H1 (cell line): ENCODE measurements at regions not wholly inside any gene's neighbourhood (a gene's known extent, or its start where the extent isn't known, plus 50 kb on each side); places are given as distances from the start of the nearest gene placed in this dataset.

ENCODE experiments used
- CTCF ChIA-PET: fragments of 300-600 bp; sonication (Branson Sonifier 250); formaldehyde crosslinking; loops from one replicate; lab custom pipeline; 2021; ENCODE audit not compliant: partially characterized antibody; lab: Charles Lee
- POLR2A ChIA-PET: fragments of 300-600 bp; sonication (Branson Sonifier 250); formaldehyde crosslinking; loops from one replicate; lab custom pipeline; 2021; ENCODE audit warnings: inconsistent platforms; ENCODE audit not compliant: partially characterized antibody; lab: Charles Lee
- DNase-seq, 2 experiments: peaks; one replicate each; pipeline versions ENCODE4 v3.0.0 to v3.0.0-alpha.2; 2010 to 2022; ENCODE audit warnings: low spot score in 2 of 2, low read depth in 1 of 2, mixed read lengths in 1 of 2
- FAIRE-seq: peaks from 2 replicates; lab custom pipeline; 2011; peaks lifted over from hg19 to GRCh38; lab: Jason Lieb, UNC
- H2AFZ ChIP-seq: 2 replicates; pipeline ENCODE4 v1.8.1; 2012; ENCODE audit warnings: low read length, inconsistent platforms
- H2AK5ac ChIP-seq: 2 replicates; pipeline ENCODE4 v1.6.1; 2013; ENCODE audit warnings: low read depth, low read length
- H2BK120ac ChIP-seq: replicated peaks from 2 replicates; pipeline ENCODE3; 2013; ENCODE audit warnings: low read depth, low read length, inconsistent platforms
- H2BK12ac ChIP-seq: 2 replicates; pipeline ENCODE4 v1.6.1; 2013; ENCODE audit warnings: low read depth, low read length
- H2BK15ac ChIP-seq: 2 replicates; pipeline ENCODE4 v1.6.1; 2013; ENCODE audit warnings: low read length
- H2BK20ac ChIP-seq: 2 replicates; pipeline ENCODE4 v1.6.1; 2013; ENCODE audit warnings: low read length
- H2BK5ac ChIP-seq: 2 replicates; pipeline ENCODE4 v1.6.1; 2013; ENCODE audit warnings: low read depth, low read length
- H3K14ac ChIP-seq: 2 replicates; pipeline ENCODE4 v1.6.1; 2013; ENCODE audit warnings: inconsistent platforms; ENCODE audit not compliant: insufficient read length
- H3K18ac ChIP-seq: 2 replicates; pipeline ENCODE4 v1.6.1; 2013; ENCODE audit warnings: low read length; ENCODE audit errors: extremely low read depth
- H3K23ac ChIP-seq: 2 replicates; pipeline ENCODE4 v1.6.1; 2013; ENCODE audit warnings: inconsistent platforms; ENCODE audit not compliant: insufficient read length
- H3K23me2 ChIP-seq: 2 replicates; pipeline ENCODE4 v1.6.1; 2013; ENCODE audit warnings: low read depth, low read length
- H3K27ac ChIP-seq: 2 replicates; pipeline ENCODE4 v1.6.1; 2011; ENCODE audit warnings: low read depth, low read length, inconsistent platforms
- H3K27me3 ChIP-seq, 4 experiments: replicated peaks in 1 of 4; 1 replicate in 1 of 4; 2 replicates in 3 of 4; pipeline versions ENCODE4 v1.6.1 to v1.8.1; 2011 to 2013; ENCODE audit warnings: low read length in 3 of 4, mild to moderate bottlenecking in 3 of 4, inconsistent platforms in 2 of 4, mixed read lengths in 2 of 4, moderate library complexity in 1 of 4; ENCODE audit not compliant: control insufficient read depth in 3 of 4, insufficient read depth in 3 of 4; ENCODE audit errors: extremely low read depth in 1 of 4
- H3K36me3 ChIP-seq, 4 experiments: 2 replicates each; pipeline versions ENCODE4 v1.6.1 to v1.8.1; 2011 to 2013; ENCODE audit warnings: mild to moderate bottlenecking in 4 of 4, low read length in 3 of 4, moderate library complexity in 2 of 4, control low read depth in 1 of 4, inconsistent platforms in 1 of 4; ENCODE audit not compliant: insufficient read depth in 4 of 4, control insufficient read depth in 2 of 4
- H3K4ac ChIP-seq: replicated peaks from 2 replicates; pipeline ENCODE3; 2013; ENCODE audit warnings: low read length, low read depth, mixed read lengths, inconsistent platforms; ENCODE audit not compliant: insufficient read length
- H3K4me1 ChIP-seq, 4 experiments: replicated peaks in 1 of 4; 1 replicate in 1 of 4; 2 replicates in 3 of 4; pipeline versions ENCODE4 v1.6.1 to v1.8.1; 2011 to 2013; ENCODE audit warnings: low read length in 3 of 4, inconsistent platforms in 2 of 4, mixed read lengths in 1 of 4; ENCODE audit not compliant: insufficient read depth in 4 of 4, control insufficient read depth in 3 of 4
- H3K4me2 ChIP-seq, 2 experiments: 2 replicates each; pipeline versions ENCODE4 v1.6.1 to v1.8.1; 2011 to 2013; ENCODE audit warnings: low read depth in 2 of 2, low read length in 2 of 2, control low read depth in 1 of 2, inconsistent platforms in 1 of 2, mild to moderate bottlenecking in 1 of 2; ENCODE audit not compliant: insufficient read depth in 1 of 2
- H3K4me3 ChIP-seq, 4 experiments: fragments of 200-600, 300-600 bp in 1 of 4; sonication (generic), shearing (Covaris generic), sonication (Bioruptor Twin) in 1 of 4; 2 replicates each; pipeline versions ENCODE4 v1.5.1 to v1.8.1; 2011 to 2016; ENCODE audit warnings: low read length in 4 of 4, low read depth in 3 of 4, control low read depth in 2 of 4, inconsistent platforms in 2 of 4, mild to moderate bottlenecking in 2 of 4, mixed read lengths in 1 of 4, moderate library complexity in 1 of 4; ENCODE audit not compliant: insufficient read depth in 2 of 4; ENCODE audit errors: extremely low read depth in 1 of 4
- H3K56ac ChIP-seq: replicated peaks from 2 replicates; pipeline ENCODE3; 2013; ENCODE audit warnings: low read depth, mild to moderate bottlenecking, mixed read lengths, low read length, inconsistent platforms; ENCODE audit not compliant: insufficient read length
- H3K79me1 ChIP-seq: 2 replicates; pipeline ENCODE4 v1.6.1; 2013; ENCODE audit warnings: low read depth, low read length, control low read depth
- H3K79me2 ChIP-seq, 2 experiments: 2 replicates each; pipeline versions ENCODE4 v1.6.1 to v1.8.1; 2012 to 2013; ENCODE audit warnings: low read length in 2 of 2, mild to moderate bottlenecking in 2 of 2, inconsistent platforms in 1 of 2; ENCODE audit not compliant: insufficient read depth in 2 of 2, control insufficient read depth in 1 of 2
- H3K9ac ChIP-seq, 4 experiments: replicated peaks in 1 of 4; 1 replicate in 1 of 4; 2 replicates in 3 of 4; pipeline versions ENCODE4 v1.6.1 to v1.8.1; 2011 to 2013; ENCODE audit warnings: low read depth in 3 of 4, low read length in 3 of 4, control low read depth in 2 of 4, mild to moderate bottlenecking in 2 of 4, moderate library complexity in 2 of 4, inconsistent platforms in 1 of 4; ENCODE audit errors: extremely low read depth in 1 of 4
- H3K9me3 ChIP-seq, 2 experiments: 2 replicates each; pipeline versions ENCODE4 v1.6.1 to v1.8.1; 2012 to 2013; ENCODE audit warnings: mild to moderate bottlenecking in 2 of 2, moderate library complexity in 2 of 2, control low read depth in 1 of 2, inconsistent platforms in 1 of 2, low read depth in 1 of 2, low read length in 1 of 2, mixed read lengths in 1 of 2; ENCODE audit not compliant: insufficient read depth in 2 of 2
- H4K20me1 ChIP-seq, 2 experiments: replicated peaks in 1 of 2; 2 replicates each; pipeline versions ENCODE3 to v1.8.1; 2011 to 2013; ENCODE audit warnings: inconsistent platforms in 2 of 2, low read length in 2 of 2, mild to moderate bottlenecking in 1 of 2; ENCODE audit not compliant: insufficient read depth in 2 of 2, control insufficient read depth in 1 of 2
- H4K5ac ChIP-seq: 2 replicates; pipeline ENCODE4 v1.6.1; 2013; ENCODE audit warnings: low read length, low read depth, mixed read lengths, inconsistent platforms; ENCODE audit not compliant: insufficient read length
- H4K8ac ChIP-seq: 2 replicates; pipeline ENCODE4 v1.8.0; 2013; ENCODE audit warnings: mild to moderate bottlenecking, moderate library complexity, low read length, inconsistent platforms; ENCODE audit not compliant: insufficient read depth; ENCODE audit errors: extremely low read depth
- H4K91ac ChIP-seq: replicated peaks from 2 replicates; pipeline ENCODE3; 2013; ENCODE audit warnings: low read length, mixed read lengths, inconsistent platforms; ENCODE audit not compliant: insufficient read length
- CEBPB ChIP-seq: IDR thresholded peaks from 2 replicates; pipeline ENCODE4 v1.6.1; 2012; ENCODE audit warnings: low read depth, low read length
- EGR1 ChIP-seq: IDR thresholded peaks from 2 replicates; pipeline ENCODE4 v1.6.1; 2011; ENCODE audit warnings: low read depth, low read length, borderline replicate concordance
- EZH2 ChIP-seq: fragments of 200-600 bp; sonication (generic); IDR thresholded peaks from 2 replicates; pipeline ENCODE4 v1.7.1; 2012; ENCODE audit warnings: low read depth, mild to moderate bottlenecking, moderate library complexity, low read length, inconsistent platforms; ENCODE audit not compliant: severe bottlenecking
- MAFK ChIP-seq: IDR thresholded peaks from 2 replicates; pipeline ENCODE4 v1.6.1; 2012; ENCODE audit warnings: low read depth, mild to moderate bottlenecking, improper control_type of control experiment, low read length
- POLR2A ChIP-seq, 2 experiments: IDR thresholded peaks; 1 replicate in 1 of 2; 2 replicates in 1 of 2; pipeline ENCODE4 v1.6.1; 2011; ENCODE audit warnings: low read depth in 2 of 2, low read length in 2 of 2, mild to moderate bottlenecking in 2 of 2; ENCODE audit errors: control extremely low read depth in 1 of 2
- SIX5 ChIP-seq: IDR thresholded peaks from 2 replicates; pipeline ENCODE4 v1.6.1; 2011; ENCODE audit warnings: mild to moderate bottlenecking, low read depth, low read length
- WGBS, 2 experiments: shearing (Covaris generic) in 1 of 2; methylation state at CpG; one replicate each; pipeline versions ENCODE4 v1.1.6 to v1.1.7; 2013 to 2015; ENCODE audit warnings: low lambda C conversion rate in 2 of 2, mixed read lengths in 2 of 2, inconsistent platforms in 1 of 2, low coverage in 1 of 2, missing lambda C conversion rate in 1 of 2; ENCODE audit not compliant: insufficient replicate concordance in 2 of 2, insufficient coverage in 1 of 2, insufficient read length in 1 of 2; ENCODE audit errors: extremely low coverage in 1 of 2, missing lambda C conversion rate in 1 of 2; 5-methylcytosine and 5-hydroxymethylcytosine counted together

DNA sequence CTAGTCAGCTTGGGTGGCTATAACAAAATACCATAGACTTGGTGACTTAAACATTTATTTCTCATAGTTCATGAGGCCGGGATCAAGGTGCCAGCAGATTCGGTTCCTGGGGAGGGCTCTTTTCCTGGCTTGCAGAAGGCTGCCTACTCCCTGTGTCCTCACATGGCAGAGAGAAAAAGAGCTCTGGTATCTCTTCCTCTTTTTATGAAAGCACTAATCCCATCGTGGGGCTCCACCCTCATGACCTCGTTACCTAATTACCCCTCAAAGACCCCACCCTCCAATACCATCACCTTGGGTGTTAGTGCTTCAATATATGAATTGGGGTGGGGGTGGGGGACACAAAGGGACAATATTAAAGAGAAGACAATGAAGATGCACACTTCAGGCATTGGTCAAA is 67.1 kb upstream of the CCBE1 start:
- Histone ChIP-seq H3K4me3 (no peak overlapping the region), H4K91ac (no peak overlapping the region), H3K4me2 (no peak overlapping the region), H3K23ac (no peak overlapping the region), H4K20me1 (no peaks in the 10 kb centered on the region), H2BK12ac (no peak overlapping the region), H3K27me3 (no peaks in the 10 kb centered on the region), H3K56ac (no peak overlapping the region), H3K23me2 (no peaks in the 10 kb centered on the region), H4K8ac (no peak overlapping the region)
- POLR2A ChIA-PET, result no interaction called here
- no peak for TF ChIP-seq EZH2
- no peak for TF ChIP-seq CEBPB
- no peak for TF ChIP-seq POLR2A (IDR thresholded peaks at IDR 0.05; ENCODE audit: control extremely low read depth in 1 of 2, low read depth in 2 of 2, low read length in 2 of 2)
- no peak for TF ChIP-seq SIX5
- no peak for TF ChIP-seq MAFK
- no peak for TF ChIP-seq EGR1
- TF ChIP-seq, all 59 proteins: peak for 0
- H3K79me1 ChIP-seq, result no peaks in the 10 kb centered on the region
- H2BK15ac ChIP-seq, result no peak overlapping the region
- no peak overlapping the region for H2AK5ac ChIP-seq
- no peak overlapping the region for H2BK20ac ChIP-seq
- whole genome bisulfite sequencing, 2 experiments, result 88% methylated on average over 4 of the region's 4 CpGs; no CpG with 5 or more reads in 1 of the 2 experiments
- CTCF ChIA-PET, result interaction anchor here (1.3 to 2.1 kb wide), 5 partner anchors 7 to 60 kb away, joined by 3 to 9 read pairs (median 4); no protein-coding TSS in a partner anchor
- no peak overlapping the region for H3K14ac ChIP-seq
- no peak overlapping the region for H4K5ac ChIP-seq
- no peaks in the 10 kb centered on the region for H3K4me1 ChIP-seq
- no peak overlapping the region for H3K9ac ChIP-seq
- FAIRE-seq (no peak), DNase-seq (no peak)
- no peak overlapping the region for H3K27ac ChIP-seq
- no peaks in the 10 kb centered on the region for H3K9me3 ChIP-seq
- no peak overlapping the region for H2BK120ac ChIP-seq
- no peak overlapping the region for H2BK5ac ChIP-seq
- H3K36me3 ChIP-seq, result no peaks in the 10 kb centered on the region
- H3K18ac ChIP-seq, result no peak overlapping the region
- H3K4ac ChIP-seq, result no peak overlapping the region
- no peak overlapping the region for H2AFZ ChIP-seq
- H3K79me2 ChIP-seq, result no peaks in the 10 kb centered on the region
